Aorta (tissue), 5 donors: ENCODE measurements at regions not wholly inside any gene's neighbourhood (a gene's known extent, or its start where the extent isn't known, plus 50 kb on each side); places are given as distances from the start of the nearest gene placed in this dataset.

Source experiments
- ATAC-seq: fragments of 200-7000 bp; cut with Tn5 transposase; one replicate; pipeline ENCODE4 v1.9.1; 2022; ENCODE audit warnings: moderate library complexity; ENCODE audit not compliant: low FRiP score
- DNase-seq, 2 donors: peaks; one replicate each; pipeline ENCODE4 v3.0.0-alpha.2; 2020
- H3K27ac ChIP-seq, 2 donors: one replicate each; pipeline ENCODE4 v1.5.1; 2013; ENCODE audit warnings: low read length in 2 of 2, mild to moderate bottlenecking in 2 of 2, moderate library complexity in 2 of 2, control low read depth in 1 of 2, inconsistent platforms in 1 of 2, low read depth in 1 of 2
- H3K27me3 ChIP-seq, 2 donors: one replicate each; pipeline ENCODE4 v1.6.1; 2013; ENCODE audit warnings: control low read depth in 1 of 2, low read length in 1 of 2, mild to moderate bottlenecking in 1 of 2, moderate library complexity in 1 of 2; ENCODE audit not compliant: insufficient read depth in 2 of 2, control insufficient read depth in 1 of 2
- H3K36me3 ChIP-seq, 2 donors: one replicate each; pipeline ENCODE4 v1.6.1; 2013; ENCODE audit warnings: control low read depth in 1 of 2, low read length in 1 of 2, mild to moderate bottlenecking in 1 of 2; ENCODE audit not compliant: insufficient read depth in 2 of 2, control insufficient read depth in 1 of 2
- H3K4me1 ChIP-seq, 2 donors: one replicate each; pipeline ENCODE4 v1.6.1; 2013; ENCODE audit warnings: low read length in 2 of 2, control low read depth in 1 of 2, mild to moderate bottlenecking in 1 of 2, moderate library complexity in 1 of 2; ENCODE audit not compliant: insufficient read depth in 2 of 2, control insufficient read depth in 1 of 2
- H3K4me3 ChIP-seq, 2 donors: one replicate each; pipeline ENCODE4 v1.5.1; 2013; ENCODE audit warnings: low read length in 2 of 2, control low read depth in 1 of 2, mild to moderate bottlenecking in 1 of 2
- H3K9me3 ChIP-seq: one replicate; pipeline ENCODE4 v1.6.1; 2013; ENCODE audit warnings: mild to moderate bottlenecking, low read length; ENCODE audit not compliant: control insufficient read depth
- WGBS, 2 donors: extraction: QIAGEN DNeasy Blood & Tissue Kit; methylation state at CpG; one replicate each; pipeline ENCODE4 v1.1.7; 2013; 5-methylcytosine and 5-hydroxymethylcytosine counted together
- intact Hi-C, 2 donors: fragments of 100-400 bp; cut with DNase I; formaldehyde crosslinking; loops; one replicate each; pipeline versions ENCODE4 v1.14.2 to v1.15.0; 2022
- donor health status: healthy with polysubstance abuse.
- donor health status: Bipolar disorder and iron deficiency.
- donor health status: DM: no; HTN: no; CAD: no.
- donor health status: DM: no; HTN: no; CAD: no.
- donor health status: DM: yes; HTN: yes; CAD: no.

DNA sequence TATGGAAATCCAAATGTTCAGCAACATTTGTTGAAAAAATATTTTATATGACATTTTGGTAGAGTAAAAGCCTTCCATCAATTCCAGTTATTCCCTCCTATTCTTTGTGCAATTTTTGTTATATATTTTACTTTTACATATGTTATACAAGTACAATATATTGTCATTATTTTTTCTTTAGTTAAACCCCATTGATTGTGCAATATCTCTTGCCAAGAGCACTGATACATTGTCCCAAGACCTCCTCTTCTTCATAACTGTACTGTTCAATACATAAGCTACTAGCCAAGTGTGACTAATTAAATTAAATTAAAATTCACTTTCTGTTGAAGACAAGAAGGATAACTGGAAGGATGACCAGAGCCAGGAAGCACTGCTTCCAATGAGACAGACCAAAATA, 527.5 kb downstream of the TMA16 start:
- no peaks in the 10 kb centered on the region for H3K9me3 ChIP-seq
- H3K27me3 ChIP-seq, result no peaks in the 10 kb centered on the region
- no peaks in the 10 kb centered on the region for H3K4me1 ChIP-seq
- DNase-seq (no peak), ATAC-seq (no peak)
- intact Hi-C loops, result no loop called here
- no peaks in the 10 kb centered on the region for H3K36me3 ChIP-seq
- H3K27ac ChIP-seq, result no peak overlapping the region
- no peak overlapping the region for H3K4me3 ChIP-seq

DNA sequence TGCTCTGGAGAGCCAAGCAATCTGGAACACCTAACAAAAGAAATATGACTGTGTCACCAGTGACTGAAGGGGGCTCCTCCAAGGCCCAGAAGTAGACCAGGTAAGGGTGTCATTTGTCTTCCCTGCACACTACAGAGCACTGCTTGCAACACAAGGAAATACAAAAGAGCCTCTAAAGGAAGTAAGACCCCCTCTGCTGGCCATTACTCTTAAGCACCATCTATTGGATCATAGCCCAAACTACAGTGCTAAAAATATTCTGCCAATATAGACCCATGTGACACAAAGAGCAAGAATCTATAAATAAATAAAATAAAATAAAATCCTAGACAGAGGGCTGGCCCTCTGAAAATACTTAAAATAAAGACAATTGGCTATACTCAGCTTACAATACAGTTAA, 528.7 kb downstream of the TMA16 start:
- Histone ChIP-seq H3K27me3 (no peaks in the 10 kb centered on the region), H3K4me1 (no peaks in the 10 kb centered on the region), H3K9me3 (no peaks in the 10 kb centered on the region), H3K36me3 (no peaks in the 10 kb centered on the region), H3K27ac (no peak overlapping the region), H3K4me3 (no peak overlapping the region)
- intact Hi-C loops, result no loop called here
- ATAC-seq (no peak), DNase-seq (no peak)

DNA sequence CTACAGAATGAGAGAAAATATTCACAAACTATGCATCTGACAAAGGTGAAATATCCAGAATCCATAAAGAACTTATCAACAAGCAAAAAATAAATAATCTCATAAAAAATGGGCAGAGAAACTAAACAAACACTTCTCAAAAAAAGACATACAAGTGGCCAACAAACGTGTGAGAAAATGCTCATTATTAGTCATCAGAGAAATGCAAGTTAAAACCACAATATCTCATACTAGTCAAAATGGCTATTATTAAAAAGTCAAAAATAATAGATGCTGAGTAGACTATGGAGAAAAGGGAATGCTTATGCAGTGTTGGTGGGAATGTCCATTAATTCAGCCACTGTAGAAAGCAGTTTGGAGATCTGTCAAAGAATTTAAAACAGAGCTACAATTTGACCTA, 533.3 kb downstream of the TMA16 start:
- intact Hi-C loops, result no loop called here
- no peak overlapping the region for H3K4me3 ChIP-seq
- H3K27me3 ChIP-seq, result no peaks in the 10 kb centered on the region
- 50 to 56% methylated on average over 1 of the region's 1 CpG for whole genome bisulfite sequencing, 2 donors
- no peak overlapping the region for H3K27ac ChIP-seq
- H3K9me3 ChIP-seq, result no peaks in the 10 kb centered on the region
- no peaks in the 10 kb centered on the region for H3K4me1 ChIP-seq
- DNase-seq (no peak), ATAC-seq (no peak)
- no peaks in the 10 kb centered on the region for H3K36me3 ChIP-seq

DNA sequence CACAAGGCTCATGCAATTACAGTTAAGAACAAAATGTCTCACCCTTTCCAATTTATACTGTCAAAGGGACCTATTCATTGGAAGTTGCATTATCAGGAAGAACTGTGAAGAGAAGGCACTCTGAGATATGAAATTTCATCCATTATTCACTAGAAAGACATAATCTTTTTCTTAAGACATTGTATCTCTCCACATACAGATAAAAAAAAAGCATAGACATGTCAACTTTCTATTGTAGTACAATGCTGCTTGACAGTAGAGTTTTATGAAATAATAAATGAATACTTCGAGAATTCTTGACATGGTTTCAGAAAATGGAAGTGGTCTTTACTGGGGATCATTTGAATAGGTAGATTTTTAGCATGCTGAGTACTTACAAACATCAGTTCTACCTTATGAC, 545.0 kb downstream of the TMA16 start:
- intact Hi-C loops, result no loop called here
- WGBS, 2 donors, result 64 to 76% methylated on average over 1 of the region's 1 CpG

DNA sequence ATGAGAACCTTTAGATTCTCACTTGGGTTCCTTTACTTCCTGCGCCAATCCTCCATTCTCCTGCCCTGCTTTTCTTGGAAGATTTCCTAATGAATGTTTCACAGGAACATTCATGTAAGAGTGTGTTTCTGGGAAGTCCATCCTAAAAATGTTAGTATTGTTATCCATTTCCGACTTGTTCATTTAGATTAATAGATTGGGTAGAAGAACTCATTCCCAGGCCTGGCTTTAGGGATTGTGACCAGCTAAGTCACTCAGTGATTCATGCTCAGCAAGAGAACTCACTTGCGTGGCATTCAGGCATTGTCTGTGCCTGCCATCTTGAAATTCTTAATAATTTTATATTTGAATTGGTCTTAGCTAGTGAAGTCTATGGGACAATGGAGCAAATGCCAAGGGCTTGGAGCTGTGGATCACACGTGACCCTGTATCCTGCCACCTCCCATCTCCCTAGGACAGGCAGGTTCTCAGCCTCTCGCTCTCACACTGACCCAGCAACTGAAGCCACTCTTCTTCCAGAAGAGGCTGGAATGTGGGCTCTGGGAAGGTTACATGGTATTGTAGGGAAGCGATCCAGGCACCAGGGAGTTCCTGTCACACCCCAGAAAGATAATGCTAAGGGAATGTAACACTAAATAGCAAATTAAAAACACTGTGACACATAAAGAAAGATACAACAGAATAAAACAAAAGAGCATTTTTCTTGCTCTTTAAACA, 562.1 kb downstream of the TMA16 start:
- Histone ChIP-seq H3K4me1 (no peaks in the 10 kb centered on the region), H3K27me3 (no peaks in the 10 kb centered on the region), H3K4me3 (no peak overlapping the region), H3K27ac (no peak overlapping the region), H3K9me3 (no peaks in the 10 kb centered on the region), H3K36me3 (no peaks in the 10 kb centered on the region)
- DNase-seq, result no peak
- intact Hi-C loops, result no loop called here
- 85 to 87% methylated on average over 6 of the region's 6 CpGs for WGBS, 2 donors
- ATAC-seq, result no peak

More for the DNA sequence above, 545.0 kb downstream of the TMA16 start:
- H3K27ac ChIP-seq, result no peak overlapping the region
- no peak for ATAC-seq
- no peak overlapping the region for H3K4me3 ChIP-seq
- no peaks in the 10 kb centered on the region for H3K27me3 ChIP-seq
- H3K9me3 ChIP-seq, result no peaks in the 10 kb centered on the region
- no peaks in the 10 kb centered on the region for H3K4me1 ChIP-seq
- DNase-seq, result no peak
- H3K36me3 ChIP-seq, result no peaks in the 10 kb centered on the region

DNA sequence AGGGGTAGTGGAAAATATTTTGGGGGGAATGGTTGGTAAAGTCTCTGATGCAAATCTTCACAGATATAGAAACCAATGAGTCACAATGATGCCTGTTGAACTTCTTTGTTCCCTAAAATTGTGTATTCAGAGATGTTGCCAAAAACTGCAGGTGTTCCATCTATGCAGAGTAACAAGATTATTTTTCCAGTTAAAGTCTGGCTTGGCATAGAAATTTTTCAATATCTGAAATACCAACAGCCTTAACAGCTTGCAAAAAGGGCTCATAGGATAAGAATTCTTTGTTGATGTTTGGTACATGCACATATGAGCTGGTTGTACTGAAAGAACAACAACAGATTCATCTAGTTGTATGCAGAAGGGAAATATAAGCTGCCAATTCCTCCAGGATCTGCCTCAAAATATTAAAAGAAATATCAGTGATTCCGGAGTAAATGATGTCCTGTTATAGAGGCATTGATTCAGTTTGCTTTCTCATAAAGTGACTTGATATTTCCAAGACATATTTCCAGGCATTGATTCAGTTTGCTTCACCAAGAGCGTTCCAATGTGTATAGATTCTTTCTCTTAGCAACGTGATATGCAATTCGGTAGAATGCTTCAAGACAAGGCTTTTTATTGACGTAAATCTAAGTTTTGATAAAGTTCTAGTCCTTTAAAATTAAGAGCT, 564.4 kb downstream of the TMA16 start:
- H3K36me3 ChIP-seq, result no peaks in the 10 kb centered on the region
- ATAC-seq (no peak), DNase-seq (no peak)
- no peaks in the 10 kb centered on the region for H3K4me1 ChIP-seq
- intact Hi-C loops, result no loop called here
- H3K9me3 ChIP-seq, result no peaks in the 10 kb centered on the region
- 81 to 85% methylated on average over 5 of the region's 5 CpGs for WGBS, 2 donors
- H3K27me3 ChIP-seq, result no peaks in the 10 kb centered on the region
- no peak overlapping the region for H3K4me3 ChIP-seq
- no peak overlapping the region for H3K27ac ChIP-seq

DNA sequence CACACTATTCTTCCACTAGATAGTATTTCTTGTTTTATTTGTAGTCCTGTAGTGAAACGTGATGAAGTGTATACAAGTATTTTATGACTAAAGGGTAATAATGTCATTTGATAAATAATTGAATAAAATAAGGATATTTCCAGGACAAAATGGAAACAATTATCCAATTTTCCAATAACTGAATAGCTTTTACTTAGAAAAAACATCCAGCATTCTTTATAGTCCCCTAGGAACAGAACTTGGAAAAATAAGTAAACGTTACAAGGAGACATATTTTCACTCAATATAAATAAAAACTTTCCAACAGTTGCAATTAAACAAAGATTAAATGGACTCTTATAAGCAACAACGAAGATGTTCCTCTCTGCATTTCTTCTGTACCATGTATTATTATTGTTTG, 566.0 kb downstream of the TMA16 start:
- intact Hi-C loops, result no loop called here
- Histone ChIP-seq H3K9me3 (no peaks in the 10 kb centered on the region), H3K27ac (no peak overlapping the region), H3K27me3 (no peaks in the 10 kb centered on the region), H3K4me1 (no peaks in the 10 kb centered on the region), H3K4me3 (no peak overlapping the region), H3K36me3 (no peaks in the 10 kb centered on the region)
- DNase-seq (no peak), ATAC-seq (no peak)
- 59 to 63% methylated on average over 3 of the region's 3 CpGs for WGBS, 2 donors

DNA sequence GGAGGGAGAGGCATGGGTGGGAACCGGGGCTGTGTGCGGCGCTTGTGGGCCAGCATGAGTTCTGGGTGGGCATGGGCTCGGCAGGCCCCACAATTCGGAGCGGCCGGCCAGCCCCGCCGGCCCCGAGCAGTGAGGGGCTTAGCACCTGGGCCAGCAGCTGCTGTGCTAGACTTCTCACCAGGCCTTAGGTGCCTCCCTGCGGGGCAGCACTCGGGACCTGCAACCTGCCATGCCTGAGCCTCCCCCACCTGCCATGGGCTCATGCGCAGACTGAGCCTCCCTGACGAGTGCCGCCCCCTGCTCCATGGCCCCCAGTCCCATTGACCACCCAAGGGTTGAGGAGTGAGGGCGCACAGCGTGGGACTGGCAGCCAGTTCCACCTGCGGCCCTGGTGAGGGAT, 573.9 kb downstream of the TMA16 start:
- Histone ChIP-seq H3K9me3 (peaks cover 2% of the 10 kb centered on the region), H3K4me1 (no peaks in the 10 kb centered on the region), H3K27ac (no peak overlapping the region), H3K4me3 (no peak overlapping the region), H3K27me3 (no peaks in the 10 kb centered on the region), H3K36me3 (no peaks in the 10 kb centered on the region)
- DNase-seq (no peak), ATAC-seq (no peak)
- 97 to 98% methylated on average over 15 to 18 of the region's 18 CpGs for WGBS, 2 donors
- intact Hi-C loops, result no loop called here

DNA sequence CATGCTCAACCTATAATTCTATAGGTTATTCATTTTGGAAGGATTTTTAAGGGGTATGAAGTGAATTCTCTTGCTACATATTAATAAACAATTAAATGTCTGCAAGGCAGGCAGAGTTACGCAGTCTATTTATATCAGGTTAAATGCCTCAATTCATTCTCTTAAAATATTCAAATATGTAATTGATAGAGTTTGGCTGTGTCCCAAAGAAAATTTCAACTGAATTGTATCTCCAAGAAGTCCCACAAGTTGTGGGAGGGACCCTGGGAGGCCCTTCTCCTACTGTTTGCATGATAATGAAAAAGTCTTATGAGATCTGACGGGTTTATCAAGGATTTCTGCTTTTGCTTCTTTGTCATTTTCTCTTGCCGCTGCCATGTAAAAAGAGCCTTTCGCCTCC, 576.1 kb downstream of the TMA16 start:
- 64 to 67% methylated on average over 4 of the region's 4 CpGs for WGBS, 2 donors
- no peak overlapping the region for H3K27ac ChIP-seq

More for the DNA sequence above, 576.1 kb downstream of the TMA16 start:
- Histone ChIP-seq H3K4me3 (no peak overlapping the region), H3K27me3 (no peaks in the 10 kb centered on the region), H3K4me1 (no peaks in the 10 kb centered on the region), H3K36me3 (no peaks in the 10 kb centered on the region), H3K9me3 (peaks cover 4% of the 10 kb centered on the region)
- no peak for ATAC-seq
- intact Hi-C loops, result no loop called here
- DNase-seq, result no peak
